Endodermal cell (in vitro differentiated cells): ENCODE measurements at regions not wholly inside any gene's neighbourhood (a gene's known extent, or its start where the extent isn't known, plus 50 kb on each side); places are given as distances from the start of the nearest gene placed in this dataset.

ENCODE experiments used
- DNase-seq: peaks from one replicate; pipeline ENCODE4 v3.0.0-alpha.2; 2017
- H3K27ac ChIP-seq: 2 replicates; pipeline ENCODE4 v1.5.1; 2013; ENCODE audit warnings: mild to moderate bottlenecking, low read depth, low read length, moderate library complexity
- H3K27me3 ChIP-seq: 2 replicates; pipeline ENCODE4 v1.6.1; 2013; ENCODE audit warnings: mild to moderate bottlenecking, low read length, moderate library complexity; ENCODE audit not compliant: insufficient read depth, control insufficient read depth, poor library complexity, severe bottlenecking
- H3K36me3 ChIP-seq: 2 replicates; pipeline ENCODE4 v1.7.0; 2013; ENCODE audit warnings: mild to moderate bottlenecking, low read length, moderate library complexity; ENCODE audit not compliant: control insufficient read depth, insufficient read depth
- H3K4me1 ChIP-seq: one replicate; pipeline ENCODE4 v1.7.0; 2013; ENCODE audit warnings: low read length; ENCODE audit not compliant: control insufficient read depth, insufficient read depth
- H3K4me3 ChIP-seq: 2 replicates; pipeline ENCODE4 v1.5.1; 2013; ENCODE audit warnings: mild to moderate bottlenecking, low read length, moderate library complexity
- H3K9ac ChIP-seq: 2 replicates; pipeline ENCODE4 v1.6.1; 2013; ENCODE audit warnings: mild to moderate bottlenecking, low read length, moderate library complexity; ENCODE audit not compliant: poor library complexity, severe bottlenecking; ENCODE audit errors: extremely low read depth
- H3K9me3 ChIP-seq: 2 replicates; pipeline ENCODE4 v1.6.1; 2013; ENCODE audit warnings: mild to moderate bottlenecking, low read length, moderate library complexity; ENCODE audit not compliant: control insufficient read depth
- H3K27ac Mint-ChIP-seq: 2 replicates; pipeline ENCODE4 v1.8.0; 2020; ENCODE audit warnings: mixed read lengths
- H3K27me3 Mint-ChIP-seq: 2 replicates; pipeline ENCODE4 v1.8.0; 2021; ENCODE audit warnings: mild to moderate bottlenecking, mixed read lengths; ENCODE audit not compliant: insufficient read depth
- H3K36me3 Mint-ChIP-seq: 2 replicates; pipeline ENCODE4 v1.8.0; 2020; ENCODE audit warnings: low read depth, mixed read lengths
- H3K4me1 Mint-ChIP-seq: 2 replicates; pipeline ENCODE4 v1.8.0; 2020; ENCODE audit warnings: mixed read lengths
- H3K4me3 Mint-ChIP-seq: 2 replicates; pipeline ENCODE4 v1.8.0; 2020; ENCODE audit warnings: mild to moderate bottlenecking, moderate library complexity, mixed read lengths
- H3K9me3 Mint-ChIP-seq: 2 replicates; pipeline ENCODE4 v1.8.0; 2020; ENCODE audit warnings: mild to moderate bottlenecking, mixed read lengths
- CTCF ChIP-seq: fragments of 200-600 bp; sonication (generic); conservative IDR thresholded peaks from 2 replicates; pipeline ENCODE4 v1.5.0; 2021; ENCODE audit warnings: antibody characterized with exemption, mild to moderate bottlenecking
- WGBS, 2 experiments: methylation state at CpG; one replicate each; pipeline versions ENCODE4 v1.1.5 to v1.1.7; 2013; ENCODE audit warnings: missing lambda C conversion rate in 2 of 2, mixed read lengths in 1 of 2; ENCODE audit not compliant: insufficient coverage in 1 of 2, insufficient read length in 1 of 2; 5-methylcytosine and 5-hydroxymethylcytosine counted together

DNA sequence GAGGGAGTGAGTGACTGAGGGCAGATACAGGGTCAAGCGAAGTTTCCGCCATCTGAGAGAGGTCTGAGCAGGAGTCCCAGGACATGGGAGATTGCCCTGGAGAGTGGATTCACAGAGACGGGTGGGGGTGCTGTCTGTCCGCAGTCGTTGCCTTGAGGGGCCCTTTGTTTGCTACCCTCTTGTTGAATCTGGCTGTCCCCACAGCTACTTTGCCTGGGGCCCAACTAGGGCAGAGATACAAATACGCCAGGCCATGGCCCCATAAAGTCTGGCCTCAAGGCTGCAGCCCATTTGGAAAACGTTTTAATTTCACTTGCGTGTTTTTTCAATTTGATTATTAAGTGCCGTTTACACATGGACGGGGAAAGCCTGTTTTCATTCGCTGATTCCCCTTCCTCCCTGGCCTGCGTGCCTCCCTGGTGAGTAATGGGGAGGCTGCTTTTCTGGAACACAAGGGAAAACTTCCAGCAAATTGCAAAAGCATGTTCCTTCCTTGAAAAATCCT is 134.4 kb downstream of the SMIM20 start:
- Mint-ChIP-seq H3K9me3 (peaks cover 3% of the 10 kb centered on the region), H3K36me3 (no peaks in the 10 kb centered on the region), H3K27ac (no peak overlapping the region), H3K27me3 (peaks cover 7% of the 10 kb centered on the region), H3K4me1 (peaks cover 12% of the 10 kb centered on the region), H3K4me3 (no peak overlapping the region)
- TF ChIP-seq CTCF: no peak
- no peaks in the 10 kb centered on the region for H3K36me3 ChIP-seq
- no peak overlapping the region for H3K4me3 ChIP-seq
- no peaks in the 10 kb centered on the region for H3K9me3 ChIP-seq
- 81 to 84% methylated on average over 9 to 12 of the region's 12 CpGs for WGBS, 2 experiments
- DNase-seq: no peak
- no peak overlapping the region for H3K27ac ChIP-seq
- H3K9ac ChIP-seq: no peak overlapping the region
- no peaks in the 10 kb centered on the region for H3K4me1 ChIP-seq
- H3K27me3 ChIP-seq: no peaks in the 10 kb centered on the region

GRCh38 chr4:26048950-26049349 is 134.9 kb downstream of the SMIM20 start:
- Histone ChIP-seq H3K27me3 (no peaks in the 10 kb centered on the region), H3K9me3 (no peaks in the 10 kb centered on the region), H3K4me3 (no peak overlapping the region), H3K4me1 (no peaks in the 10 kb centered on the region), H3K36me3 (no peaks in the 10 kb centered on the region), H3K9ac (no peak overlapping the region), H3K27ac (no peak overlapping the region)
- Mint-ChIP-seq H3K27me3 (peaks cover 7% of the 10 kb centered on the region), H3K4me3 (no peak overlapping the region), H3K27ac (no peak overlapping the region), H3K4me1 (peaks cover 12% of the 10 kb centered on the region), H3K36me3 (no peaks in the 10 kb centered on the region), H3K9me3 (peaks cover 3% of the 10 kb centered on the region)
- WGBS, 2 experiments: 89 to 95% methylated on average over 6 to 9 of the region's 9 CpGs
- DNase-seq: no peak
- TF ChIP-seq CTCF: no peak

- no peak for TF ChIP-seq CTCF
- DNase-seq: no peak
- H3K4me1 Mint-ChIP-seq: peaks cover 12% of the 10 kb centered on the region
- 84 to 86% methylated on average over 1 to 4 of the region's 4 CpGs for WGBS, 2 experiments
- no peaks in the 10 kb centered on the region for H3K27me3 ChIP-seq
- H3K4me3 Mint-ChIP-seq: no peak overlapping the region
- H3K36me3 ChIP-seq: no peaks in the 10 kb centered on the region
- H3K27me3 Mint-ChIP-seq: peaks cover 7% of the 10 kb centered on the region
- H3K9ac ChIP-seq: no peak overlapping the region
- H3K9me3 Mint-ChIP-seq: peaks cover 3% of the 10 kb centered on the region
- no peaks in the 10 kb centered on the region for H3K4me1 ChIP-seq
- no peak overlapping the region for H3K4me3 ChIP-seq
- H3K27ac ChIP-seq: no peak overlapping the region
- H3K27ac Mint-ChIP-seq: no peak overlapping the region
- no peaks in the 10 kb centered on the region for H3K36me3 Mint-ChIP-seq
- H3K9me3 ChIP-seq: no peaks in the 10 kb centered on the region
Measured at GRCh38 chr4:26049447-26049846, 135.4 kb downstream of the SMIM20 start.
